Stimulated activated CD4-positive, alpha-beta T cell treated with anti-CD3 and anti-CD28 coated beads, Interleukin-15, amount 100 ng/mL, for 1 hour (primary cell): ENCODE measurements at regions not wholly inside any gene's neighbourhood (a gene's known extent, or its start where the extent isn't known, plus 50 kb on each side); places are given as distances from the start of the nearest gene placed in this dataset.

ENCODE experiments used
- DNase-seq, 2 donors: peaks; one replicate each; pipeline ENCODE4 v3.0.0-alpha.2; 2020; ENCODE audit warnings: low read depth in 1 of 2, low spot score in 1 of 2

DNA sequence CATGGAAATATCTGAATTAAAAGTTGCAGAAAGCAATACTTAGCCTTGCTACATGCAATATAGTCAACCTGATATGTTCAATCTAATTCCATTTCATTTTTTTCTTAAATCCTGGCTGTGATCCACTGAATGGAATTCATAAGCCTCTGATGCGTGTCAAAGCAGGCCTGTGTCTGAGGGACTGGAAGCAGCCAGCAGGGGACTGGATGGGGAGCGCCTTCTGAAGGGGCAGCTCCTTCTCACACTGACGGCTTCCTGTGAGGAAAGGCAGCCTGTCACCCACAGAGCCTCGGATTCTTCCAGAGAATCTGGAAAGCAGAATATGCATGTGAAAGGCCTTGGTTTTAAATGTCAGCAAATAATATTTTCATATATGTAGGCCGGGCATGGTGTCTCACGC lies 73.5 kb downstream of the KCNF1 start:
- DNase-seq = no peak

GRCh38 chr2:10985901-10986535 lies 74.3 kb downstream of the KCNF1 start:
- no peak for DNase-seq

- no peak for DNase-seq
Observed at GRCh38 chr2:10987439-10987838, 75.7 kb downstream of the KCNF1 start.

GRCh38 chr2:10987861-10988260 lies 76.1 kb downstream of the KCNF1 start:
- DNase-seq = no peak

GRCh38 chr2:10989151-10989550 lies 77.4 kb downstream of the KCNF1 start:
- DNase-seq = no peak

GRCh38 chr2:10989782-10990181 lies 78.0 kb downstream of the KCNF1 start:
- no peak for DNase-seq

GRCh38 chr2:10990561-10991111 lies 78.9 kb downstream of the KCNF1 start:
- no peak for DNase-seq

GRCh38 chr2:10992023-10992791 lies 80.5 kb downstream of the KCNF1 start:
- no peak for DNase-seq

- no peak for DNase-seq
Observed at GRCh38 chr2:10993001-10993481, 81.3 kb downstream of the KCNF1 start.

GRCh38 chr2:10995366-10995970 lies 83.7 kb downstream of the KCNF1 start:
- DNase-seq = no peak

GRCh38 chr2:11004199-11004598 lies 92.5 kb downstream of the KCNF1 start:
- no peak for DNase-seq

GRCh38 chr2:11005032-11005431 lies 93.3 kb downstream of the KCNF1 start:
- no peak for DNase-seq

DNA sequence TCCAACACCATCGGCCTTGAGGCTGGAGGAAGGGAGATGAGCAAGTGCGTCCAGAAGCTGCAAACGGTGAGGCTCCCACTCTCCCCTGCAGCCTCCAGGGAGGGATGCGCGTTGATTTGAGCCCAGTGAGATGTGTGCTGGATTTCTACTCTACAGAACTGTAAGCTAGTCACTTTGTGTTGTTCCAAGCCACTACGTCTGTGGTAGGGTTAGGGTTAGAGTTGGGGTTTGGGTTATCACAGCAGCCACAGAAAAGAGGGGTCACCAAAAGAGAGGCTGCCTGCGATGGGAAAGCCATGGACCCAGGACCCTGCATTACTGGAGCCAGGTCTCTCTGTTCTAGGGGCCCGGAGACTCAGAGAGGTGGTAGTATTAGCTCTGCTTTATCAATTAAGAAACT lies 94.5 kb downstream of the KCNF1 start:
- no peak for DNase-seq

DNA sequence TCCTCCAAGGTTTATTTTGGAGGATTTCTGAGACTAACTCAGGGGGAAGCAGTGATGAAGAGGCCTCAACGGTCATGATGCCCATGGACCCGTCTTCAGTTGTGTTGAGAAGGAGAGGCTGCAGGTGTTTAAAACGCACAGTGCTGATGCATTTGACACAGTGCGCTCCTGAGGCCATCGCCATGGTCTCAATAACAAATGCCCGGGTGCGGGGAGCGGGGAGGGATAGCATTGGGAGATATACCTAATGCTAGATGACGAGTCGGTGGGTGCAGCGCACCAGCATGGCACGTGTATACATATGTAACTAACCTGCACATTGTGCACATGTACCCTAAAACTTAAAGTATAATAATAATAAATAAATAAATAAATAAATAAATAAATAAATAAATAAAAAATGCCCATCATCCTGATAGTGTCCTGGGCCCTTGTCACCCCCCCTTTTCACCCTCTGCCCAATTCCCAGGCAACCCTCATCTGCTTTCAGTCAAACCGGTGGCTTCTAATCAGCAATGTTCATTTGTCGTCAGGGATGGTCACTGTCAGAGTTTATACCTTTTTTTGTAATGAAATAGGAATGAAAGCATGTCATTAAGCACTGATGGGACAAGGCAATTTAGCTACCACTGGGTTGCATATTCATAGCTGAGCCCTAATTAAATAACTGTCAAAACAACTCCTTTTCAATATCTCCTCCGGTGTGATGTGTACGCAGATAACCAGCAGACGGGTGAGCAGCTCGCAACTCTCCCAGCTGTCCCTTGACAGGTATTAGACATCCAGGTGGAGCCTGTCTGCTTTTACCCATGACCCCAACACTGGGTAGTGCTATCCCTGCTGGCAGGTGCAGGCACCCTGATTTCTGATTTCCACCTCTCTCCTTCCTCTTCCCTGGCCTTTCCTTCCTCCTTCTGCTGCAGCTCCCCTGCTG lies 95.9 kb downstream of the KCNF1 start:
- DNase-seq = no peak

DNA sequence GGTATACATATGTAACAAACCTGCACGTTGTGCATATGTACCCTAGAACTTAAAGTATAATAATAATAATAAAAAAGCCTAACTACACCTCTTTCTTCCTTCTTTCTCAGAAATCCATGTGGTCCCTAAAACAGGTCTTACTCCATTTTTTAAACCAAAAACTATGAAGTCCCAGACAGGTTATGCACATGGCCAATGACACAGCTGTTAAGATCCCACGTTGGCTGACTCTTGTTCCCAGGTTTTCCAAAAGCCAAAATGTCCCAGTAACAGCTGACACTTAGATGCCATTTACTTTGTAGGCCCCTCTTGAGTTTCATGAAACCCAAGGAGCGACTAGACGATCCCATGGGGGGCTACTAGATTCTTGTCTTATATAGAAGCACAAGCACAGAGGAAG lies 97.0 kb downstream of the KCNF1 start:
- no peak for DNase-seq

DNA sequence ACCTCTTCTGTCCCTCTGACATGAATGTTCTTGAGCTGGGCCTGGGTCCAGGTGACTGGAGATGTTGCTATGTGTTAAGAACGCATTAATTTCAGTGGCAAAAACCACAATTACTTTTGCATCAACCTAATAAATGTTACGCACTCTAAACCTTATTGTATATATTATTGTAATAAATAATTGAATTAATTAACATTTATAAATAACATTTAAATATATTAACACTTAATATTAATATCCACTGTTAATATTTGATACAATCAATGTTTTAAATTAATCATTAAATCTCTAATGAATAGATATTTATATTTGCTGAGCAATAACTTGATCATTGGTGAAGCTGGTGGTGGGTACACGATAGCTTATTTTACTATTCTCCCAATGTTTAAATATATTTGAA lies 97.4 kb downstream of the KCNF1 start:
- DNase-seq = no peak

DNA sequence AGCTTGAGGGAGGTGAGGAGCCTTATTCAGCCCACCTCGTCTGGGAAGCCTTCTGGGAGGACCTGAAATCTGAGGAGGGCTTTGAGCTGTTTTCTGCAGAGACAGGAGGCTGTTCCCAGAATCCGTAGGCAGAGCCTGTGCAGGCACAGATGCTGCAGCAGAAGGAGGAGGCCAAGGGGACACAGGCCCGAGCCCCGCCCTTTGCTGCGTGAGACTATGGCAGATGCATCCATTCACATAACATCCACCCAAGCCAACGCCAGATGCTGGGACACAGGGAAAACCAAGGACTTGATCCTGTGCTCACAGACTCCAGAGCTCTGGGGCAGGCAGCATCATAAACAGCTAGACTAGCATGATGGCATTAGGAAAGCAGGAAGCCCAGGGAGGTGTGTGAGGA lies 98.2 kb downstream of the KCNF1 start:
- no peak for DNase-seq

GRCh38 chr2:11011359-11011758 lies 99.6 kb downstream of the KCNF1 start:
- no peak for DNase-seq

GRCh38 chr2:11012131-11012693 lies 100.5 kb downstream of the KCNF1 start:
- DNase-seq = no peak

GRCh38 chr2:11013196-11013595 lies 101.5 kb downstream of the KCNF1 start:
- DNase-seq = no peak

DNA sequence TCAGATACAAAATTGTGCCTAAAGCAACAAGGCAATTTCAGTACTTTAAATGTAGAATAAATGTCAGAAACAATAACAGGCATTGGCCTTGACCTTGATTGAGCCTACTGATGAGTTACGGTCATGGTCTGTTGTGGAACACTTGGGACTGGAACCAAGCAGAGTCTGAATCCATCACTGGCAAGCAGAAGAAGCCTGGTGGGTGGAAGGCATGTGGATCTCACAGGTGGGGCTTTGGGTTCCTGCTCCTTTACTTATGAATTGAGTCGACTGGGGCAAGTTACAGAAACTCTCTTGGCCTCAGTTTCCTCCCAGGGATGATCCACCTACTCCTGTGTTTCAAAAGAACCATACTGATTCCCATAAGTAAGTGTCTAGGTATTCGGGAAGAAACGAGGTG lies 102.3 kb downstream of the KCNF1 start:
- DNase-seq = no peak
